Psoas muscle (tissue), 7 donors: ENCODE measurements at regions not wholly inside any gene's neighbourhood (a gene's known extent, or its start where the extent isn't known, plus 50 kb on each side); places are given as distances from the start of the nearest gene placed in this dataset.
A peak's percentile ranks its signal among the peaks of the same experiment; 100 is the strongest.

ENCODE experiments used
- ATAC-seq, 4 donors: fragments of 200-7000 bp; cut with Tn5 transposase; one replicate each; pipeline ENCODE4 v1.9.1; 2020; ENCODE audit warnings: moderate library complexity in 3 of 4, mild to moderate bottlenecking in 2 of 4
- DNase-seq, 2 donors: peaks; one replicate each; pipeline ENCODE4 v3.0.0-alpha.2; 2020
- H3K27ac ChIP-seq: fragments of 200-600 bp; one replicate; pipeline ENCODE4 v1.8.0; 2022
- H3K27me3 ChIP-seq, 3 donors: fragments of 200-600 bp in 1 of 3; one replicate each; pipeline versions ENCODE4 v1.6.1 to v1.8.0; 2013 to 2022; ENCODE audit warnings: low read length in 2 of 3, mild to moderate bottlenecking in 2 of 3, moderate library complexity in 1 of 3; ENCODE audit not compliant: insufficient read depth in 3 of 3
- H3K36me3 ChIP-seq, 2 donors: fragments of 200-600 bp in 1 of 2; one replicate each; pipeline versions ENCODE4 v1.6.1 to v1.8.0; 2013 to 2022; ENCODE audit warnings: low read depth in 1 of 2, mild to moderate bottlenecking in 1 of 2, moderate library complexity in 1 of 2; ENCODE audit not compliant: insufficient read depth in 1 of 2
- H3K4me1 ChIP-seq: fragments of 200-600 bp; one replicate; pipeline ENCODE4 v1.8.0; 2022
- H3K4me3 ChIP-seq: fragments of 200-600 bp; one replicate; pipeline ENCODE4 v1.8.0; 2022; ENCODE audit warnings: mild to moderate bottlenecking
- H3K9me3 ChIP-seq: fragments of 200-600 bp; one replicate; pipeline ENCODE4 v1.8.0; 2022
- WGBS, 3 donors: extraction: QIAGEN DNeasy Blood & Tissue Kit; methylation state at CpG; one replicate each; pipeline versions ENCODE4 v1.1.6 to v1.1.7; 2013; 5-methylcytosine and 5-hydroxymethylcytosine counted together
- intact Hi-C, 2 donors: fragments of 100-400 bp; cut with DNase I; formaldehyde crosslinking; loops; one replicate each; pipeline versions ENCODE4 v1.11.0 to v1.14.2; 2022
- TF ChIP-seq, protein P1 (sequence below): fragments of 200-600 bp; IDR thresholded peaks from one replicate; pipeline ENCODE4 v1.8.0; 2022; ENCODE audit warnings: antibody characterized with exemption
- donor health status: healthy with polysubstance abuse.
- donor health status: DM: no; HTN: no; CAD: no; lungs with moderate emphysema.
- donor health status: Bipolar disorder and iron deficiency.
- donor health status: healthy.
- donor health status: DM: yes; HTN: yes; CAD: no.
- donor health status: DM: no; HTN: no; CAD: no.
- donor health status: DM: yes; HTN: yes; CAD: no.

DNA sequence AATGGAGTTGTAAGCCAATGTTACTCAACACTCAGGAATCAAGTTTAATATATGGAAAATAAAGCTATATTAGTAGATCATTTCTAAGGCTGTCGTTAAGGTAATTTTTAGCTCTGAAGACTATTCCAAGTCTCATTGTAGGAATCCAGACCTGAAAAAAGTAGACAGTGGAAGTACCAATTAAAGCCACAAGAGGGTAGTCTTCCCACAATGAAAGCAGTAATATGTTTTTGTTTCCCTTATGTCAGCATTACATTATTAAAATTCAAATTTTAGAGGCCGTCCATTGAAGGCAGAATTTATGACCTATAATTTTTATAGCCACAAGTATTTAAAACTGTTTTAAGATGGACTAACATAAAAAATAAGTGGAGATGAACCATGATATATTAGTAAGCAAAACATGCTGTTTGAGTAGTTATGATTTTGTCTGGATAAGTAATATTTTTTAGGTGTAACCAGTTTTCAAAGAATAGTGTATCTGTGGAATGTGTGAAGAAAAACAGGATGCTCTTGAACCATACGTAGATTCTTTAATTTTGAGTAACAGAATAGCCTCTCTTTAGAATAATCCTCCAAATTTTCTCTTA, 372.6 kb upstream of the TECRL start:
- 18 to 26% (median 22%) methylated on average over 3 of the region's 3 CpGs for WGBS, 3 donors
- Histone ChIP-seq H3K9me3 (no peaks in the 10 kb centered on the region), H3K4me1 (no peaks in the 10 kb centered on the region), H3K27ac (no peak overlapping the region), H3K4me3 (no peak overlapping the region), H3K27me3 (no peaks in the 10 kb centered on the region), H3K36me3 (no peaks in the 10 kb centered on the region)
- intact Hi-C loops = no loop called here
- TF ChIP-seq, protein P1, sequence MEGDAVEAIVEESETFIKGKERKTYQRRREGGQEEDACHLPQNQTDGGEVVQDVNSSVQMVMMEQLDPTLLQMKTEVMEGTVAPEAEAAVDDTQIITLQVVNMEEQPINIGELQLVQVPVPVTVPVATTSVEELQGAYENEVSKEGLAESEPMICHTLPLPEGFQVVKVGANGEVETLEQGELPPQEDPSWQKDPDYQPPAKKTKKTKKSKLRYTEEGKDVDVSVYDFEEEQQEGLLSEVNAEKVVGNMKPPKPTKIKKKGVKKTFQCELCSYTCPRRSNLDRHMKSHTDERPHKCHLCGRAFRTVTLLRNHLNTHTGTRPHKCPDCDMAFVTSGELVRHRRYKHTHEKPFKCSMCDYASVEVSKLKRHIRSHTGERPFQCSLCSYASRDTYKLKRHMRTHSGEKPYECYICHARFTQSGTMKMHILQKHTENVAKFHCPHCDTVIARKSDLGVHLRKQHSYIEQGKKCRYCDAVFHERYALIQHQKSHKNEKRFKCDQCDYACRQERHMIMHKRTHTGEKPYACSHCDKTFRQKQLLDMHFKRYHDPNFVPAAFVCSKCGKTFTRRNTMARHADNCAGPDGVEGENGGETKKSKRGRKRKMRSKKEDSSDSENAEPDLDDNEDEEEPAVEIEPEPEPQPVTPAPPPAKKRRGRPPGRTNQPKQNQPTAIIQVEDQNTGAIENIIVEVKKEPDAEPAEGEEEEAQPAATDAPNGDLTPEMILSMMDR = peak; percentile 40
- DNase-seq (no peak), ATAC-seq (no peak)

- Histone ChIP-seq H3K27ac (no peak overlapping the region), H3K36me3 (no peaks in the 10 kb centered on the region), H3K9me3 (no peaks in the 10 kb centered on the region), H3K27me3 (no peaks in the 10 kb centered on the region), H3K4me1 (no peaks in the 10 kb centered on the region), H3K4me3 (no peak overlapping the region)
- no peak for DNase-seq
- ATAC-seq = no peak
- WGBS, 3 donors = 28 to 32% (median 30%) methylated on average over 5 of the region's 5 CpGs
- intact Hi-C loops = no loop called here
- TF ChIP-seq, protein P1 = no peak
Measured at GRCh38 chr4:64780664-64781063, 371.4 kb upstream of the TECRL start.

DNA sequence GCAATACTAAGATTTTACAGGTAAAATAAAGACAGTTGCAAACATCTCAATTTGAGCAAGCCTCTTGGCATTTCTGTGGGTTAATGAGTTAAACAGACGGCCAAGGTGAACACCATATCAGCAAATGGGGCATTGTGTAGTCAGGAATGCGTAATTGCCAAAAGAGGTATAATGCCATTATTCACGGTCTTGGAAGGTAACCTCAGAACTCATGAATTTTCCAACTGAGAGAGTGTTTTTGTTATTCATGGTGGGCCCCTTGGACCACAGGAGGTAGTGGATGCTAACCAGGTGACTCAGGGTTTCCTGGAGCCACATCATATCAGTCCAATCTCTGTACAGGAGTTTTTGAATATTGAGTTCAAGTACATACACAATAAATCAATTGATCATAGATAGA, 368.0 kb upstream of the TECRL start:
- TF ChIP-seq, protein P1 = no peak
- no peaks in the 10 kb centered on the region for H3K27me3 ChIP-seq
- WGBS, 3 donors = 56 to 63% (median 58%) methylated on average over 3 of the region's 3 CpGs
- H3K9me3 ChIP-seq = no peaks in the 10 kb centered on the region
- H3K27ac ChIP-seq = no peak overlapping the region
- H3K4me1 ChIP-seq = no peaks in the 10 kb centered on the region
- no peaks in the 10 kb centered on the region for H3K36me3 ChIP-seq
- no peak overlapping the region for H3K4me3 ChIP-seq
- intact Hi-C loops = no loop called here
- DNase-seq = no peak
- ATAC-seq = no peak

GRCh38 chr4:64776820-64777219, 367.6 kb upstream of the TECRL start:
- ATAC-seq (no peak), DNase-seq (no peak)
- H3K27ac ChIP-seq = no peak overlapping the region
- H3K4me1 ChIP-seq = no peaks in the 10 kb centered on the region
- H3K27me3 ChIP-seq = no peaks in the 10 kb centered on the region
- TF ChIP-seq, protein P1 = no peak
- H3K9me3 ChIP-seq = no peaks in the 10 kb centered on the region
- intact Hi-C loops = no loop called here
- H3K36me3 ChIP-seq = no peaks in the 10 kb centered on the region
- 82 to 91% (median 90%) methylated on average over 2 of the region's 2 CpGs for WGBS, 3 donors
- H3K4me3 ChIP-seq = no peak overlapping the region

DNA sequence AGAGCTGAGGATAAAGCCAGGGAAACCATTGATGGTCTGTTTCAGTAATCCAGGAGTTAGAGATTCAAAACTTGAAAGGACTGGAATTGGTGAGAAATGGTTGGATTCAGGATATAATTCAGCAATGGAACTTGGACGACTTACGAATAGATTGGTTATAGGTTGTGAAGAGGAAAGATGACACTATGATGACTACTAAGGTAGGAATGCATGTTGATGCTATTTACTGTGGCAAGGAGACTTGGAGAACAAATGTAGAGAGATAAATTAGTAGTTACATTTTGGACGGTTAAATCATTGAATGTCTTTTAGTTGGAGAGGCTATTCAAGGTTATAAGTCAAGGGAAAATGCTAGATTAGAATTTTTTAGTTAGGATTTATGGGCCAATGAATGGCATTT, 365.4 kb upstream of the TECRL start:
- Histone ChIP-seq H3K9me3 (no peaks in the 10 kb centered on the region), H3K4me1 (no peaks in the 10 kb centered on the region), H3K27ac (no peak overlapping the region), H3K27me3 (no peaks in the 10 kb centered on the region), H3K36me3 (no peaks in the 10 kb centered on the region), H3K4me3 (no peak overlapping the region)
- TF ChIP-seq, protein P1 = no peak
- DNase-seq = no peak
- no peak for ATAC-seq
- WGBS, 3 donors = 75 to 80% (median 76%) methylated on average over 3 of the region's 3 CpGs
- intact Hi-C loops = no loop called here
